ENCODE measurements at regions not wholly inside any gene's neighbourhood (a gene's known extent, or its start where the extent isn't known, plus 50 kb on each side); places are given as distances from the start of the nearest gene placed in this dataset.

DNA sequence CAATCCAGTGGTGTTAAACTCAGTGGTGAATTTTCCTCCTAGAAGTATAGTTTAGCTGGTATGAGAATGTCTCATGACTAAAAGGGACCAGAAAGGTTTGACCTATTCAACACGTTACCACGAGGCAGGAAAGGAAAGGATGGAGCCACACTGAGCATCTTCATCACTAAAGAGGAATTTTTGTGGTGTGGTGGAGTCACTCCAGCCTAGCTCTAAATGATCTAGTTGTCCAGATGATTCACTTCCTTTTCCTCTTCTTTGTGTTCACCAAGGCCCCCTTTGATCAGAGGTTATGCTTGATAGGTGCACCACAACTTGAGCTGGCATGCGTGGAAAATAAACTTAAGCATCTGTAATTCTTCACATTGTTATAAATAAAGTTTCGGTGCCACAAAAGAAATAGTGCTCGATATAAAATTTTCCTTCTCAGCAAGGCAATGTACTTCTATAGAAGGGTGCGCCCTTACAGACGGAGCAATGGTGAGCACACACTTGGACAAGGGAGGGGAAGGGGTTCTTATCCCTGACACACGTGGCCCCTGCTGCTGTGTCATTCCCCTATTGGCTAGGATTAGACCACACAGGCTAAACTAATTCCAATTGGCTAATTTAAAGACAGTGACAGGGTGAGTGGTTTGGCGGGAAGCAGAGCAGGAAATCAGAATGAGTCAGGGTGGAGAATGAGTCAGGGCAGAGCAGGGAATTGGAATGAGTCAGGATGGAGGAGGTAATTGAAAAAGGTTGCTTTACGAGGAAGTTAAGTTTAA, 254.6 kb downstream of the HS3ST3A1 start:
- H3F3A ChIP-seq (ENCODE audit: insufficient read depth) = no peaks in the 10 kb centered on the region
- H3K27me3 ChIP-seq (ENCODE audit: low read length) = no peaks in the 10 kb centered on the region
- H3K9me3 ChIP-seq (ENCODE audit: insufficient read depth, low read length) = no peaks in the 10 kb centered on the region
- no peaks in the 10 kb centered on the region for H3K9me2 ChIP-seq (replicated peaks; ENCODE audit: insufficient read depth, low read length)
- TF ChIP-seq, protein P1, sequence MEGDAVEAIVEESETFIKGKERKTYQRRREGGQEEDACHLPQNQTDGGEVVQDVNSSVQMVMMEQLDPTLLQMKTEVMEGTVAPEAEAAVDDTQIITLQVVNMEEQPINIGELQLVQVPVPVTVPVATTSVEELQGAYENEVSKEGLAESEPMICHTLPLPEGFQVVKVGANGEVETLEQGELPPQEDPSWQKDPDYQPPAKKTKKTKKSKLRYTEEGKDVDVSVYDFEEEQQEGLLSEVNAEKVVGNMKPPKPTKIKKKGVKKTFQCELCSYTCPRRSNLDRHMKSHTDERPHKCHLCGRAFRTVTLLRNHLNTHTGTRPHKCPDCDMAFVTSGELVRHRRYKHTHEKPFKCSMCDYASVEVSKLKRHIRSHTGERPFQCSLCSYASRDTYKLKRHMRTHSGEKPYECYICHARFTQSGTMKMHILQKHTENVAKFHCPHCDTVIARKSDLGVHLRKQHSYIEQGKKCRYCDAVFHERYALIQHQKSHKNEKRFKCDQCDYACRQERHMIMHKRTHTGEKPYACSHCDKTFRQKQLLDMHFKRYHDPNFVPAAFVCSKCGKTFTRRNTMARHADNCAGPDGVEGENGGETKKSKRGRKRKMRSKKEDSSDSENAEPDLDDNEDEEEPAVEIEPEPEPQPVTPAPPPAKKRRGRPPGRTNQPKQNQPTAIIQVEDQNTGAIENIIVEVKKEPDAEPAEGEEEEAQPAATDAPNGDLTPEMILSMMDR (IDR thresholded peaks at IDR 0.05; ENCODE audit: insufficient read depth, low read length, poor library complexity, severe bottlenecking) = no peak
- TF ChIP-seq EZH2phosphoT487 (conservative IDR thresholded peaks at IDR 0.05; ENCODE audit: low read length) = no peak
- no peak overlapping the region for H3K9ac ChIP-seq (ENCODE audit: low read length)
- no peak overlapping the region for H3K4me3 ChIP-seq (ENCODE audit: insufficient read depth, low read length, poor library complexity, severe bottlenecking)
- H3K36me3 ChIP-seq (ENCODE audit: low read length) = no peaks in the 10 kb centered on the region
- no peak overlapping the region for H2AFZ ChIP-seq (ENCODE audit: low read depth, low read length, severe bottlenecking)
- no peaks in the 10 kb centered on the region for H4K20me1 ChIP-seq (ENCODE audit: low read depth, low read length)
- no peak overlapping the region for H3K4me2 ChIP-seq (ENCODE audit: low read depth, low read length, poor library complexity, severe bottlenecking)
- no peak overlapping the region for H3K27ac ChIP-seq (ENCODE audit: low read depth, low read length)
- no peaks in the 10 kb centered on the region for H3K79me2 ChIP-seq (ENCODE audit: insufficient read depth, low read length)

DNA sequence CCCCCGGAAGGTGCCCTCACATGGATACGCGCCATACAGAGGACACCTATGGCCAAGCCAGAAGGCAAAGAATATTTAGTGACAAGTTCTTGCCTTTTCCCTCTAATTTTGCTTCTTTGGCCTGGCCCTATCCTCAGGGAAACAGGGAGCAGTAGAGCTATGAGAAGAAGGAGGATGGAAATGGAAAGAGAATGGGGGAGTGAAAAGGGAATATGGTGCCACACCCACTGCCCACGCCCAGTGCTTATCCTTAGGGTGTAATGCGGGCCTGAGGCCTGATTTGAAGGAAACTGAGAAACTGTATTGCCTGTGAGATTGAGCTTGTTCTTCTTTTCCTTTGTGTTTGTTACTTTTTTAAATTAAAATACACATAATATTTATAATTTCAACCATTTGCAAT, 255.1 kb downstream of the HS3ST3A1 start:
- Histone ChIP-seq H3K4me2 (ENCODE audit: low read depth, low read length, poor library complexity, severe bottlenecking) (no peak overlapping the region), H3K9me3 (ENCODE audit: insufficient read depth, low read length) (no peaks in the 10 kb centered on the region), H3K79me2 (ENCODE audit: insufficient read depth, low read length) (no peaks in the 10 kb centered on the region), H2AFZ (ENCODE audit: low read depth, low read length, severe bottlenecking) (no peak overlapping the region), H3F3A (ENCODE audit: insufficient read depth) (no peaks in the 10 kb centered on the region), H3K9me2 (replicated peaks; ENCODE audit: insufficient read depth, low read length) (no peaks in the 10 kb centered on the region), H3K4me3 (ENCODE audit: insufficient read depth, low read length, poor library complexity, severe bottlenecking) (no peak overlapping the region), H3K27ac (ENCODE audit: low read depth, low read length) (no peak overlapping the region), H4K20me1 (ENCODE audit: low read depth, low read length) (no peaks in the 10 kb centered on the region), H3K27me3 (ENCODE audit: low read length) (no peaks in the 10 kb centered on the region), H3K36me3 (ENCODE audit: low read length) (no peaks in the 10 kb centered on the region), H3K9ac (ENCODE audit: low read length) (no peak overlapping the region)
- TF ChIP-seq EZH2phosphoT487 (conservative IDR thresholded peaks at IDR 0.05; ENCODE audit: low read length) = no peak
- TF ChIP-seq, protein P1 (IDR thresholded peaks at IDR 0.05; ENCODE audit: insufficient read depth, low read length, poor library complexity, severe bottlenecking) = no peak

DNA sequence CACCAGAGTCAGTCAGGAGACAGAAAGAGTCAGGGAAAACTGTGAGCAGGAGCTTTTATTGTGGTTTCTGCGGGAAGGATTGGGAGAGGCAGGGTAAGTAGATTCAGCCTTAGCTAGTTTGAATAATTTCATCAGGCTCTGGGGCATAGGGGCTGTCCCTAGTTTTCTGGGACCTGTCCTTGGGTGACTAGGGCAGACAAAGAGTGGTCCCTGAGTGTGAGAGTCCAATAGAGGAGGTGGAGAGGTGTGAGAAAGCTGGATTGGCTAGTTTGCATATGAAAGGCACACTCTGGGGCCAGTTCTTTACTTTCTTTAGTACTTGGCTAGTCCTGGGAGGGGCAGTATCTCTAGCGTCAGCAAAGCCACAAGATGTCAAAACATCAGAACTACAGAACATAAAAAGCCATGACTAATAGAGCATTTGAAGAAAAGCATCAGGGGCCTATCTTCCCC, 255.6 kb downstream of the HS3ST3A1 start:
- Histone ChIP-seq H3K36me3 (ENCODE audit: low read length) (no peaks in the 10 kb centered on the region), H3K9ac (ENCODE audit: low read length) (no peak overlapping the region), H3K79me2 (ENCODE audit: insufficient read depth, low read length) (no peaks in the 10 kb centered on the region), H4K20me1 (ENCODE audit: low read depth, low read length) (no peaks in the 10 kb centered on the region), H3K27me3 (ENCODE audit: low read length) (no peaks in the 10 kb centered on the region), H2AFZ (ENCODE audit: low read depth, low read length, severe bottlenecking) (no peak overlapping the region), H3K27ac (ENCODE audit: low read depth, low read length) (no peak overlapping the region), H3K4me3 (ENCODE audit: insufficient read depth, low read length, poor library complexity, severe bottlenecking) (no peak overlapping the region), H3K9me2 (replicated peaks; ENCODE audit: insufficient read depth, low read length) (no peaks in the 10 kb centered on the region), H3K4me2 (ENCODE audit: low read depth, low read length, poor library complexity, severe bottlenecking) (no peak overlapping the region), H3K9me3 (ENCODE audit: insufficient read depth, low read length) (no peaks in the 10 kb centered on the region), H3F3A (ENCODE audit: insufficient read depth) (no peaks in the 10 kb centered on the region)
- TF ChIP-seq, protein P1 (IDR thresholded peaks at IDR 0.05; ENCODE audit: insufficient read depth, low read length, poor library complexity, severe bottlenecking) = no peak
- TF ChIP-seq EZH2phosphoT487 (conservative IDR thresholded peaks at IDR 0.05; ENCODE audit: low read length) = no peak

All from SU-DHL-6 (cell line).